ENCODE measurements at regions not wholly inside any gene's neighbourhood (a gene's known extent, or its start where the extent isn't known, plus 50 kb on each side); places are given as distances from the start of the nearest gene placed in this dataset.

DNA sequence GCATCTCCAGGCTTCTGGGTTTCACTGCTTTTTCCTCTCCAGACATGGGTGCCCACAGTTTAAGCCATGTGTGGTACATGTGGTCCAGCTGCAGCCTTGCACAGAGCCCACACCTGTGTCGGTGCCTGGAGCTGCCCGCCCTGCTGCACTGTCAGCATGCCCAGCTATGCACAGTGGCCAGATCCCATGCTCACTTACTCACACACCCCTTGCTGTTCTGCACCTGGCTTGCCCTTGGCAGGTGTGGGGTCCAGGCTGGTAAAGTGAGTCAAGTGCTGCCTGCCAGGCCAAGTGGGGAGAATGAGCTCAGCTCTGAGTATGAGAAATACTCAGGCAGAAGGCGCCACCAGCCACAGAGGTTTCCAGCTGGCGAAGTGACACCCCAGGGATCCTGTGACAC is 739.9 kb downstream of the CDH11 start:
- Histone ChIP-seq H3K9ac (ENCODE audit: low read length) (no peak overlapping the region), H3K4me1 (ENCODE audit: control insufficient read depth, insufficient read depth, low read length) (no peaks in the 10 kb centered on the region), H3K9me3 (ENCODE audit: control insufficient read depth, low read length) (no peaks in the 10 kb centered on the region), H3K36me3 (ENCODE audit: control insufficient read depth, insufficient read depth, low read length) (no peaks in the 10 kb centered on the region), H3K27me3 (ENCODE audit: control insufficient read depth, insufficient read depth, low read length) (no peaks in the 10 kb centered on the region), H3K4me3 (ENCODE audit: low read length) (no peak overlapping the region)

DNA sequence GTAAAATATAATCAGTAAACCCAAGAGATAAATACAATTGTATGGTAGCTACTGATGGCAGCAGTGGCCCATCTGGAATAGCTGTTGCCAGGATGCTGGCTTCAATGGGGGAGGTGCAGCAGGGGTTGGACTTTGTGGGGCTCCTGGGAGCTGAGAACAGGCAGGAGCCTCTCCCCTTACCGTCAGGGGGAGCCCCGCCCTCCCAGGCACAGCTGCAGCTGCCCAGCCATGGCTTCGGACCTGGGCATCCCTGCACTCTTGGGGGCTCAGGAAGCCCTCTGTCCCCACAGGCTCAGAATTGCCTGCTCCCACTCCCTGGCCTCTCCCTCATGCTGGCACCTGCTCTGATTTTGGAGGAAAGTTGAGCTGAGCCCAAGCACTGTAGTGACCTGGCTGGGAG is 741.1 kb downstream of the CDH11 start:
- Histone ChIP-seq H3K9ac (ENCODE audit: low read length) (no peak overlapping the region), H3K4me1 (ENCODE audit: control insufficient read depth, insufficient read depth, low read length) (no peaks in the 10 kb centered on the region), H3K27me3 (ENCODE audit: control insufficient read depth, insufficient read depth, low read length) (no peaks in the 10 kb centered on the region), H3K4me3 (ENCODE audit: low read length) (no peak overlapping the region), H3K9me3 (ENCODE audit: control insufficient read depth, low read length) (no peaks in the 10 kb centered on the region), H3K36me3 (ENCODE audit: control insufficient read depth, insufficient read depth, low read length) (no peaks in the 10 kb centered on the region)

DNA sequence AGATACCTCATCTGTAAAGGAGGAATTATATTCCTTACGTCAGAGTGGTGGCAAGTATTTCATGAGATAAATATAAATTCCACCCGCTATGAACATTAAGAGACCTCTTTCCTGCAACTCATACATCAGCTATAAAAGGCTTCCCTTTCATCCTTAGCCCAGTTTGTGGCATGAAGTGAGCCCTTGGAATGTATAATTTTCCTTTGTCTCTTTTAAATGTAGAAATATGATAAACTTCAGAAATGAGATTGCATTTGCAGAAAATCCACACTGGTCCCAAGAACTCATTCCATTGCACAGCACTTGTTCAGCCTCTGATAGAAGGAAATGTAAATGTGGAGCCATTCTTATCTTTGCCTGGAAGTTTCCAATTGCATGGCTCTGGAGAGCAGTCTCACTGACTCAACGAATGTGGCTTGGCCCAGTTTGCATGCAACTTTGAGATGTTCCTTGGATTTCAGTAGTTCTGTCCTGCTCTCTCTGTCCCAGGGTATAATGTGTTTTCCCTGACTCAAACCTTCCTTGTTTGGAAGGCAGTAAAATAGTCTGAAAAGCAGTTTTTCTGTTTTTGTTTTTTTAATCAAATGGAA is 746.4 kb downstream of the CDH11 start:
- no peak overlapping the region for H3K9ac ChIP-seq (ENCODE audit: low read length)
- no peaks in the 10 kb centered on the region for H3K36me3 ChIP-seq (ENCODE audit: control insufficient read depth, insufficient read depth, low read length)

GRCh38 chr16:64370112-64370511 is 751.8 kb downstream of the CDH11 start:
- Histone ChIP-seq H3K9ac (ENCODE audit: low read length) (no peak overlapping the region), H3K4me3 (ENCODE audit: low read length) (no peak overlapping the region), H3K27me3 (ENCODE audit: control insufficient read depth, insufficient read depth, low read length) (no peaks in the 10 kb centered on the region), H3K9me3 (ENCODE audit: control insufficient read depth, low read length) (no peaks in the 10 kb centered on the region), H3K4me1 (ENCODE audit: control insufficient read depth, insufficient read depth, low read length) (no peaks in the 10 kb centered on the region), H3K36me3 (ENCODE audit: control insufficient read depth, insufficient read depth, low read length) (no peaks in the 10 kb centered on the region)

More for the DNA sequence above, 746.4 kb downstream of the CDH11 start:
- no peaks in the 10 kb centered on the region for H3K4me1 ChIP-seq (ENCODE audit: control insufficient read depth, insufficient read depth, low read length)
- no peaks in the 10 kb centered on the region for H3K9me3 ChIP-seq (ENCODE audit: control insufficient read depth, low read length)
- H3K4me3 ChIP-seq (ENCODE audit: low read length), result no peak overlapping the region
- no peaks in the 10 kb centered on the region for H3K27me3 ChIP-seq (ENCODE audit: control insufficient read depth, insufficient read depth, low read length)

DNA sequence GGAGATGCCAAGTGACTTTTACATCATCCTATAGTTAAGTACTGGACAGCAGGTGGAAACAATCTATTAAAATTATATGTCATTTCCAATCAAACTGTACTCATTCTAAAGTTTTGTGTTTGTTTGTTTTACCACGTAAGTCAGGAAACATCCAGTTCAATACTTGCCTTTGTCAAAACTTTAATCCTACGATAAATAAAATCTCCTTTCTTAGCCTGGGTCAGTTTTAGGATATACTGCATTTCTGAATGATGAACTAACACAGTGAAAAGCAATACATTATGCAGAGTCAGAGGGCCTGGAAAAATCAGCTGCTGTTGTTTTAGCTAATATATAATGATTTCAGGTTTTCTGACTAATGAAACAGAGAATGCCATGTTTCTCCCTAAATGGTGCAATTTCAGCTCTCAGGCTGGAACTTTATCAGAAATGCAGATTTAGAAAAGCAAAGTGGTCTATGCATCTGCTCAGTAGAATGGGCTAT is 756.4 kb downstream of the CDH11 start:
- H3K27me3 ChIP-seq (ENCODE audit: control insufficient read depth, insufficient read depth, low read length), result no peaks in the 10 kb centered on the region
- no peak overlapping the region for H3K4me3 ChIP-seq (ENCODE audit: low read length)
- H3K36me3 ChIP-seq (ENCODE audit: control insufficient read depth, insufficient read depth, low read length), result no peaks in the 10 kb centered on the region
- no peaks in the 10 kb centered on the region for H3K9me3 ChIP-seq (ENCODE audit: control insufficient read depth, low read length)
- no peak overlapping the region for H3K9ac ChIP-seq (ENCODE audit: low read length)
- H3K4me1 ChIP-seq (ENCODE audit: control insufficient read depth, insufficient read depth, low read length), result no peaks in the 10 kb centered on the region

GRCh38 chr16:64364894-64365293 is 757.0 kb downstream of the CDH11 start:
- Histone ChIP-seq H3K27me3 (ENCODE audit: control insufficient read depth, insufficient read depth, low read length) (no peaks in the 10 kb centered on the region), H3K4me3 (ENCODE audit: low read length) (no peak overlapping the region), H3K9me3 (ENCODE audit: control insufficient read depth, low read length) (no peaks in the 10 kb centered on the region), H3K9ac (ENCODE audit: low read length) (no peak overlapping the region), H3K4me1 (ENCODE audit: control insufficient read depth, insufficient read depth, low read length) (no peaks in the 10 kb centered on the region), H3K36me3 (ENCODE audit: control insufficient read depth, insufficient read depth, low read length) (no peaks in the 10 kb centered on the region)

DNA sequence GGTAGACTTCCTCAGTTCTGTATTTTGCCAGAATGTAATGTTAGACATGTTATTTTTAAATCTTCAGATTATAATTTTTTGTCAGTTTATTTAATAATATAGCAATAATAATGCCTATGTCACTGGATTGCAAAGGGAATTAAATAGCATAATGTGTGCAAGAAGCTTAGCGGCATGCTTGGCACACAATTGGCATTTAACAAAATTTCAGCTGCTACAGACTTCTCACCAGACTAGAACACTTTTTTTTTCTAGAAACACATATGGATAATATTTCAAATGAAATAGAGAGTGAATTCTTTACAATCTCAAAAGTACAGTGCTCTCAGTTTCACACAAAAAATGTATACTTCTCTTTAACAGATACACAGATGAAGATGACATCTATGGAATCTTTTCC is 757.4 kb downstream of the CDH11 start:
- Histone ChIP-seq H3K27me3 (ENCODE audit: control insufficient read depth, insufficient read depth, low read length) (no peaks in the 10 kb centered on the region), H3K4me3 (ENCODE audit: low read length) (no peak overlapping the region), H3K36me3 (ENCODE audit: control insufficient read depth, insufficient read depth, low read length) (no peaks in the 10 kb centered on the region), H3K9me3 (ENCODE audit: control insufficient read depth, low read length) (no peaks in the 10 kb centered on the region), H3K9ac (ENCODE audit: low read length) (no peak overlapping the region), H3K4me1 (ENCODE audit: control insufficient read depth, insufficient read depth, low read length) (no peaks in the 10 kb centered on the region)

DNA sequence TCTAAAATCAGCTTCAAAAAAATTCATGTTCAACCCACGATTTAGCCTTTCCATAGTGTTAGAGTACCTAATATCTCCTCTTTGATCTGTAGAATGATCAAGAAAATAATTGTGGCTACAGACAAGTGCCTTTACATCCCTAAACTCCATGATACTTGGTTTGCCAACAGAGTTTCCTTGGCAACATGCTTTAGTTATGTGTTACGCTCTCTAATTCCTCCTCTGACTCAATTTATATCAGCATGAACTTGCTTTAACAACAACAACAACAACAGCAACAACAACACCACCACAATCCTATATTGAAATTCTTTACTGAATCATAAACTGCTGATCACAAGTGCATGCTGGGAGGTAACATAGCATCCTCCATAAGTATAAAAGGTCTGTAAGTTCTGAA is 757.8 kb downstream of the CDH11 start:
- H3K36me3 ChIP-seq (ENCODE audit: control insufficient read depth, insufficient read depth, low read length), result no peaks in the 10 kb centered on the region
- H3K9me3 ChIP-seq (ENCODE audit: control insufficient read depth, low read length), result no peaks in the 10 kb centered on the region
- no peaks in the 10 kb centered on the region for H3K27me3 ChIP-seq (ENCODE audit: control insufficient read depth, insufficient read depth, low read length)
- H3K4me1 ChIP-seq (ENCODE audit: control insufficient read depth, insufficient read depth, low read length), result no peaks in the 10 kb centered on the region
- no peak overlapping the region for H3K9ac ChIP-seq (ENCODE audit: low read length)
- H3K4me3 ChIP-seq (ENCODE audit: low read length), result no peak overlapping the region

DNA sequence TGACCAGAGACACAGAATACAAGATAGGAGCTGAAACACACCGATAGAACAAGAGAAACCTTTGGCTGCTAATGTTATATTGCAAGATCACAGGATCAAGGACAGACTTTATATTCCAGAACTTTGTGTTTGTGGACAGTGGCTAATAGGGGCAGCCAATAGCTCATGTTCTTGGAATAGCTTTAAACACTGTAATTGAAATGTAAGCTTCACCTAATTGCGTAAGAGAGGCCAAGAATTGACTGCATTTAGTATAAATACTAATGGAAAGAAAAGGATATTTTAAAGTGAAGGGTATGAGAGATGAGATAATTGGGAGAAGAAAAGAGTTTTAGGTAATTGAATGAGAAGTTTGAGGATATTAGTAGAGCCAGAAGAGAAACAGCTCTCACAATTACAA is 758.8 kb downstream of the CDH11 start:
- Histone ChIP-seq H3K27me3 (ENCODE audit: control insufficient read depth, insufficient read depth, low read length) (no peaks in the 10 kb centered on the region), H3K4me1 (ENCODE audit: control insufficient read depth, insufficient read depth, low read length) (no peaks in the 10 kb centered on the region), H3K9me3 (ENCODE audit: control insufficient read depth, low read length) (no peaks in the 10 kb centered on the region), H3K36me3 (ENCODE audit: control insufficient read depth, insufficient read depth, low read length) (no peaks in the 10 kb centered on the region), H3K9ac (ENCODE audit: low read length) (no peak overlapping the region), H3K4me3 (ENCODE audit: low read length) (no peak overlapping the region)

GRCh38 chr16:64362193-64362592 is 759.7 kb downstream of the CDH11 start:
- Histone ChIP-seq H3K9me3 (ENCODE audit: control insufficient read depth, low read length) (no peaks in the 10 kb centered on the region), H3K9ac (ENCODE audit: low read length) (no peak overlapping the region), H3K27me3 (ENCODE audit: control insufficient read depth, insufficient read depth, low read length) (no peaks in the 10 kb centered on the region), H3K36me3 (ENCODE audit: control insufficient read depth, insufficient read depth, low read length) (no peaks in the 10 kb centered on the region), H3K4me3 (ENCODE audit: low read length) (no peak overlapping the region), H3K4me1 (ENCODE audit: control insufficient read depth, insufficient read depth, low read length) (no peaks in the 10 kb centered on the region)

DNA sequence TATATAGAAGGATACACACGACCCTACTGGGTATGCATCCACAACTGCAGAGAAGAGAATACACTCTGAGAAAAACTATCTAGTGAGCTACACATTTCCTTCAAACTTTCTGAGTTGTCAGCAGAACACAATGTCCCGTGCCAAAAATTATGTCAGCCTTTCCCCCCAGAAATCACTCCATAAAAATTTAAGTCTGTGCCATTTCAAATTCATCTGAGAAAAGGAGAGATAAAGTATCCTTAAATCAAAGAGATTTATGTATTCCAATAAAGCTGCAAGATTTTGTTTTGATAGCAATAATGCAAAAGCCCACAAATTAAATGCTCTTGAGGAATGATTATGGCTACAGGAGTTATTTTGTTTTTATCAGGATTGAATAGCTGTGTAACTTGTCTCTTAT is 760.1 kb downstream of the CDH11 start:
- no peaks in the 10 kb centered on the region for H3K9me3 ChIP-seq (ENCODE audit: control insufficient read depth, low read length)
- no peaks in the 10 kb centered on the region for H3K36me3 ChIP-seq (ENCODE audit: control insufficient read depth, insufficient read depth, low read length)
- no peak overlapping the region for H3K9ac ChIP-seq (ENCODE audit: low read length)
- H3K4me1 ChIP-seq (ENCODE audit: control insufficient read depth, insufficient read depth, low read length), result no peaks in the 10 kb centered on the region
- H3K4me3 ChIP-seq (ENCODE audit: low read length), result no peak overlapping the region
- no peaks in the 10 kb centered on the region for H3K27me3 ChIP-seq (ENCODE audit: control insufficient read depth, insufficient read depth, low read length)

DNA sequence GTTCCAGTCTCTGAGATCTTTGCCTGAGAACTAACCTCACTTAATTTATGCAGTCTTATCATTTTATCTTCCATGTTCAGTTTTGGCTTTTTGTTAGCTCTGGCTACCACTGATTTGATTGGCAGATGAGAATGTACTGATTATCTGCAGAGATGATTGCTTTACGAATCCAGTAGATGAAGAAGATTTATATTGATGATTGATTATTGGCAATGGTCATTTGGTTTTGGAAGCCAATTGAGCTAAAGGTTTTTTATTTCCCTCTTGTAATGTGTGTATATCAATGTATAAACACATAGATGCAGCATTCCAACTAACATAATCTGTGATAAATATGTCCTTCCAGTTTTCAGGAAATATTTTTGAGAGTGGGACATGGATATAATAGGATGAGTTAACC is 763.6 kb downstream of the CDH11 start:
- Histone ChIP-seq H3K27me3 (ENCODE audit: control insufficient read depth, insufficient read depth, low read length) (no peaks in the 10 kb centered on the region), H3K9ac (ENCODE audit: low read length) (no peak overlapping the region), H3K9me3 (ENCODE audit: control insufficient read depth, low read length) (no peaks in the 10 kb centered on the region), H3K4me3 (ENCODE audit: low read length) (no peak overlapping the region), H3K4me1 (ENCODE audit: control insufficient read depth, insufficient read depth, low read length) (no peaks in the 10 kb centered on the region), H3K36me3 (ENCODE audit: control insufficient read depth, insufficient read depth, low read length) (no peaks in the 10 kb centered on the region)

DNA sequence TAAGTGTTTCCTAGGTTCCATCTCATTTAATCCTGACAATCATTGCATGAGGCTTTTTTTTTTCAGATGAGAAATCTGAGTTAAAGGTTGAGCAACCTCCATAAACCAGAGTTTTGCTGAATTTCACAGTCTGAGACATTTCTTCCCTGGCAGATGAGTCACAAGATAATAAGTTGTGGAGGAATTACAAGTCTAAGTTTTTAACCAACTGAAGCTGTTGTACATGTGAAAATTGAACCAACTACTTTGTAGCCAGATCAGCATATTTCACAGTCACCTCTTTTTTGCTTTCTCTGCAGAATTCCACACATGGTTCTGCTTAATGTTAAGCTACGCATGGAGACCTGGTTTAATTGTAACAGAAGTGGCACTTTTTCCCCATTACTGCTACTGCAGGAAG is 765.6 kb downstream of the CDH11 start:
- H3K9me3 ChIP-seq (ENCODE audit: control insufficient read depth, low read length), result no peaks in the 10 kb centered on the region

More for the DNA sequence above, 765.6 kb downstream of the CDH11 start:
- H3K4me3 ChIP-seq (ENCODE audit: low read length), result no peak overlapping the region
- H3K4me1 ChIP-seq (ENCODE audit: control insufficient read depth, insufficient read depth, low read length), result no peaks in the 10 kb centered on the region
- H3K9ac ChIP-seq (ENCODE audit: low read length), result no peak overlapping the region
- H3K27me3 ChIP-seq (ENCODE audit: control insufficient read depth, insufficient read depth, low read length), result no peaks in the 10 kb centered on the region
- H3K36me3 ChIP-seq (ENCODE audit: control insufficient read depth, insufficient read depth, low read length), result no peaks in the 10 kb centered on the region

Data from mucosa of stomach (tissue), 1 donor.